ENCODE measurements at regions not wholly inside any gene's neighbourhood (a gene's known extent, or its start where the extent isn't known, plus 50 kb on each side); places are given as distances from the start of the nearest gene placed in this dataset.

DNA sequence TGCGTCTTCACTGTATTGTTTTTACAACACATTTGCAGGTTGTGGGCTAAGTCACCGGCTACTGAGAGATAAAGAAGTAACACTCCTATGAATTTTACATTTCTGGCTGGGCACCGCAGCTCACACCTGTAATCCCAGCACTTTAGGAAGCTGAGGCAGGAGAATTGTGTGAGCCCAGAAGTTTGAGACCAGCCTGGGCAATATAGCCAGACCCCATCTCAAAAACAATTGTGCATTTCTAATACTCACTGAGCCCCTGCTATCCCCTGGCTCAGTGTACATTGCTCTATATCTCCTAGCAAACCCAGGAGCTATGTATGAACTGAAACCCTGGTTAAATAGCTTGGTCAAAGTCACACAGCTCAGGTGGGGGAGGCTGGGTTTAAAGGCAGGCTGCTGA, 108.7 kb downstream of the ZNF281 start:
- Histone ChIP-seq H3K36me3 (ENCODE audit: control insufficient read depth in 1 of 2, insufficient read depth in 2 of 2, low read depth in 1 of 2, low read length in 2 of 2) (no peaks in the 10 kb centered on the region), H2BK12ac (ENCODE audit: low read length in 2 of 2) (no peak overlapping the region), H2BK5ac (ENCODE audit: low read depth, low read length, poor library complexity, severe bottlenecking) (no peak overlapping the region), H3K14ac (ENCODE audit: low read length in 2 of 2) (no peak overlapping the region), H4K8ac (ENCODE audit: low read length) (peak overlapping the region; percentile 71), H3K4me2 (ENCODE audit: low read length, poor library complexity, severe bottlenecking) (no peak overlapping the region), H3K27ac (ENCODE audit: low read length, poor library complexity, severe bottlenecking) (no peak overlapping the region), H2BK15ac (ENCODE audit: low read depth, poor library complexity, severe bottlenecking) (peak overlapping the region; percentile 97), H3K79me1 (replicated peaks; ENCODE audit: low read length, poor library complexity, severe bottlenecking) (no peaks in the 10 kb centered on the region), H4K91ac (ENCODE audit: low read length) (no peak overlapping the region), H2AK5ac (ENCODE audit: low read length, severe bottlenecking) (no peak overlapping the region), H3K9ac (ENCODE audit: low read length) (peak overlapping the region; percentile 89), H2BK120ac (ENCODE audit: low read depth, low read length) (no peak overlapping the region), H3K23ac (ENCODE audit: low read length in 2 of 2) (no peak overlapping the region), H3K4ac (ENCODE audit: low read depth in 1 of 2, low read length in 2 of 2) (no peak overlapping the region), H3K27me3 (ENCODE audit: control insufficient read depth in 1 of 2, insufficient read depth in 1 of 2, low read length in 2 of 2) (no peaks in the 10 kb centered on the region), H3K9me3 (ENCODE audit: control insufficient read depth, low read length) (no peaks in the 10 kb centered on the region), H2AFZ (ENCODE audit: low read depth, low read length) (no peak overlapping the region), H3K18ac (ENCODE audit: low read depth in 1 of 2, low read length in 2 of 2) (no peak overlapping the region), H3K4me1 (ENCODE audit: control insufficient read depth, insufficient read depth, low read depth, low read length) (peaks cover 2% of the 10 kb centered on the region), H3K4me3 (ENCODE audit: insufficient read depth in 1 of 2, low read depth in 1 of 2, low read length in 2 of 2) (no peak overlapping the region)
- 100% methylated on average over 3 of the region's 3 CpGs for WGBS
- DNase-seq: no peak

DNA sequence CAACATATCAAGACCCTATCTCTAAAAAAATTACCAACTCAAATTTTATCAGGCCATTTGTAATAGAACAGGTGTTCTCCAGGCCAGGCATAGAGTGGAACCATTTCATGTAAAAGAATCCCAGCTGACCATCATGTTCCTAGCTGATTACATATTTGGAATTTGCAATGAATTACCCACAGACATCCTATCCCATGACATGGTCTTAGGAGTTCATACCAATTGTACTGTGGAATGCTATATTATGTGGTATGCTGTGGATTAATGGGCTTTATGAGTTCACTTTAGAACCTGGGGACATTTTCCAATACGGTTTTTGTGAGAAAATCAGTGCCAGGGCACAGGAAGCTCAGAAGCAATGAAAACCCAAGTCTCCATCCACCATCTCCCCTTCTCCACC, 110.3 kb downstream of the ZNF281 start:
- H4K91ac ChIP-seq (ENCODE audit: low read length): no peak overlapping the region
- H3K9ac ChIP-seq (ENCODE audit: low read length): no peak overlapping the region
- no peaks in the 10 kb centered on the region for H3K9me3 ChIP-seq (ENCODE audit: control insufficient read depth, low read length)
- H2BK12ac ChIP-seq (ENCODE audit: low read length in 2 of 2): no peak overlapping the region
- 100% methylated on average over 1 of the region's 1 CpG for WGBS
- no peak overlapping the region for H4K8ac ChIP-seq (ENCODE audit: low read length)
- no peaks in the 10 kb centered on the region for H3K36me3 ChIP-seq (ENCODE audit: control insufficient read depth in 1 of 2, insufficient read depth in 2 of 2, low read depth in 1 of 2, low read length in 2 of 2)
- H3K14ac ChIP-seq (ENCODE audit: low read length in 2 of 2): no peak overlapping the region
- peaks cover 2% of the 10 kb centered on the region for H3K4me1 ChIP-seq (ENCODE audit: control insufficient read depth, insufficient read depth, low read depth, low read length)
- H3K79me1 ChIP-seq (replicated peaks; ENCODE audit: low read length, poor library complexity, severe bottlenecking): no peaks in the 10 kb centered on the region
- no peak for DNase-seq
- no peak overlapping the region for H3K23ac ChIP-seq (ENCODE audit: low read length in 2 of 2)
- H3K4me3 ChIP-seq (ENCODE audit: insufficient read depth in 1 of 2, low read depth in 1 of 2, low read length in 2 of 2): no peak overlapping the region
- H2AFZ ChIP-seq (ENCODE audit: low read depth, low read length): no peak overlapping the region
- no peak overlapping the region for H3K18ac ChIP-seq (ENCODE audit: low read depth in 1 of 2, low read length in 2 of 2)
- no peak overlapping the region for H2BK15ac ChIP-seq (ENCODE audit: low read depth, poor library complexity, severe bottlenecking)
- no peak overlapping the region for H2BK5ac ChIP-seq (ENCODE audit: low read depth, low read length, poor library complexity, severe bottlenecking)
- no peak overlapping the region for H2BK120ac ChIP-seq (ENCODE audit: low read depth, low read length)
- no peak overlapping the region for H2AK5ac ChIP-seq (ENCODE audit: low read length, severe bottlenecking)
- no peak overlapping the region for H3K4me2 ChIP-seq (ENCODE audit: low read length, poor library complexity, severe bottlenecking)
- no peaks in the 10 kb centered on the region for H3K27me3 ChIP-seq (ENCODE audit: control insufficient read depth in 1 of 2, insufficient read depth in 1 of 2, low read length in 2 of 2)
- H3K4ac ChIP-seq (ENCODE audit: low read depth in 1 of 2, low read length in 2 of 2): no peak overlapping the region
- no peak overlapping the region for H3K27ac ChIP-seq (ENCODE audit: low read length, poor library complexity, severe bottlenecking)

DNA sequence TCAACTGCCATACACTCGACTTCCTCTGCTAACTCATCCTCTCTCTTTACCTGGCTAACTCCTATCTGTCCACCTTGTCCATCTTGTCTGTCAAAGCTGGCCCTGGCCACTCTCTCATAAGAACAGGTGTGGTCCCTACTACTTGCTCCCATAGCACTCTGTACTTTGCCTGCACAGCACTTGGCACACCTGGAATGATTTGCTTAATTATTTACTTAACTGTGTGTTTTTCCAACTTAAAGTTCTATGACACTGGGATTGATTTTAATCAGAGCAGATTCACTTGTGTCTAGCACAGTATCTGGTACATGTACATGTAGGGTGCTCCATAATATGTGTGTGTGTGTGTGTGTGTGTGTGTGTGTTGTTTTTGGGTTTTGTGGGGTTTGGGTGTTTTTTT, 111.6 kb downstream of the ZNF281 start:
- H4K91ac ChIP-seq (ENCODE audit: low read length): no peak overlapping the region
- 50% methylated on average over 1 of the region's 1 CpG for WGBS
- H2BK5ac ChIP-seq (ENCODE audit: low read depth, low read length, poor library complexity, severe bottlenecking): no peak overlapping the region
- no peak overlapping the region for H3K23ac ChIP-seq (ENCODE audit: low read length in 2 of 2)
- no peak overlapping the region for H3K4me3 ChIP-seq (ENCODE audit: insufficient read depth in 1 of 2, low read depth in 1 of 2, low read length in 2 of 2)
- no peaks in the 10 kb centered on the region for H3K27me3 ChIP-seq (ENCODE audit: control insufficient read depth in 1 of 2, insufficient read depth in 1 of 2, low read length in 2 of 2)
- no peak for DNase-seq
- no peak overlapping the region for H3K4ac ChIP-seq (ENCODE audit: low read depth in 1 of 2, low read length in 2 of 2)
- H3K4me2 ChIP-seq (ENCODE audit: low read length, poor library complexity, severe bottlenecking): no peak overlapping the region
- no peak overlapping the region for H2AK5ac ChIP-seq (ENCODE audit: low read length, severe bottlenecking)
- H3K36me3 ChIP-seq (ENCODE audit: control insufficient read depth in 1 of 2, insufficient read depth in 2 of 2, low read depth in 1 of 2, low read length in 2 of 2): no peaks in the 10 kb centered on the region
- no peaks in the 10 kb centered on the region for H3K79me1 ChIP-seq (replicated peaks; ENCODE audit: low read length, poor library complexity, severe bottlenecking)
- peaks cover 2% of the 10 kb centered on the region for H3K4me1 ChIP-seq (ENCODE audit: control insufficient read depth, insufficient read depth, low read depth, low read length)
- H2BK12ac ChIP-seq (ENCODE audit: low read length in 2 of 2): no peak overlapping the region
- no peak overlapping the region for H3K9ac ChIP-seq (ENCODE audit: low read length)
- no peak overlapping the region for H2BK15ac ChIP-seq (ENCODE audit: low read depth, poor library complexity, severe bottlenecking)
- no peak overlapping the region for H3K18ac ChIP-seq (ENCODE audit: low read depth in 1 of 2, low read length in 2 of 2)
- H3K9me3 ChIP-seq (ENCODE audit: control insufficient read depth, low read length): no peaks in the 10 kb centered on the region
- H4K8ac ChIP-seq (ENCODE audit: low read length): no peak overlapping the region
- no peak overlapping the region for H2AFZ ChIP-seq (ENCODE audit: low read depth, low read length)
- no peak overlapping the region for H2BK120ac ChIP-seq (ENCODE audit: low read depth, low read length)
- H3K14ac ChIP-seq (ENCODE audit: low read length in 2 of 2): no peak overlapping the region
- H3K27ac ChIP-seq (ENCODE audit: low read length, poor library complexity, severe bottlenecking): no peak overlapping the region

DNA sequence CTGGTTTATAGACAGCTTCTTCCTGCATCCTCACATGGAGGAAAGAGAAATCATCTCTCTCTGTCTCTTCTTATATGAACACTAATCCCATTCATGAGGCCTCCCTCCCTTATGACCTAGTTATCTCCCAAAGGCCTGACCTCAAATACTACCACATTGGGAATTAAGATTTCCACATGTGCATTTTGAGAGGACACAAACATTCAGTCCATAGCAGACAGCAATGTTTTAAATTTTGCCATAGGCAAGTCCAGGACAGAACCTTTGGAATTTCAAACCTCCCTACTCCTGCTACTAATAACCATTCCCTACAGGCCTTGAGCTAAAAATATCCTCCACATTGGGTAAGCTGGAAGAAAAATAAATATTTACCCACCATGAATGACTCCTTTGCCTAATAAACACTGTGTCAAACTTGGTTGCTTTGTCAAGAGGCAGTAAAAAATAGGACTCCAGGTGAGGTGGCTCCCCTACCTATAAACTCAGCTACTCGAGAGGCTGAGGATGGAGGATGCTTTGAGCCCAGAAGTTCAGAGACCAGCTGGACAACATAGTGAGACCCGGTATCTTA, 113.7 kb downstream of the ZNF281 start:
- H2AK5ac ChIP-seq (ENCODE audit: low read length, severe bottlenecking): no peak overlapping the region
- H4K8ac ChIP-seq (ENCODE audit: low read length): no peak overlapping the region
- peak; percentile 33 for DNase-seq
- H2AFZ ChIP-seq (ENCODE audit: low read depth, low read length): no peak overlapping the region
- H4K91ac ChIP-seq (ENCODE audit: low read length): no peak overlapping the region
- H2BK120ac ChIP-seq (ENCODE audit: low read depth, low read length): no peak overlapping the region
- no peak overlapping the region for H3K4me3 ChIP-seq (ENCODE audit: insufficient read depth in 1 of 2, low read depth in 1 of 2, low read length in 2 of 2)
- no peak overlapping the region for H2BK12ac ChIP-seq (ENCODE audit: low read length in 2 of 2)
- H3K4ac ChIP-seq (ENCODE audit: low read depth in 1 of 2, low read length in 2 of 2): no peak overlapping the region
- H2BK15ac ChIP-seq (ENCODE audit: low read depth, poor library complexity, severe bottlenecking): no peak overlapping the region
- H3K4me1 ChIP-seq (ENCODE audit: control insufficient read depth, insufficient read depth, low read depth, low read length): no peaks in the 10 kb centered on the region
- H3K4me2 ChIP-seq (ENCODE audit: low read length, poor library complexity, severe bottlenecking): no peak overlapping the region
- no peak overlapping the region for H2BK5ac ChIP-seq (ENCODE audit: low read depth, low read length, poor library complexity, severe bottlenecking)
- WGBS: 100% methylated on average over 1 of the region's 2 CpGs
- no peak overlapping the region for H3K9ac ChIP-seq (ENCODE audit: low read length)
- no peak overlapping the region for H3K14ac ChIP-seq (ENCODE audit: low read length in 2 of 2)
- no peaks in the 10 kb centered on the region for H3K27me3 ChIP-seq (ENCODE audit: control insufficient read depth in 1 of 2, insufficient read depth in 1 of 2, low read length in 2 of 2)
- H3K27ac ChIP-seq (ENCODE audit: low read length, poor library complexity, severe bottlenecking): no peak overlapping the region
- no peak overlapping the region for H3K18ac ChIP-seq (ENCODE audit: low read depth in 1 of 2, low read length in 2 of 2)
- H3K79me1 ChIP-seq (replicated peaks; ENCODE audit: low read length, poor library complexity, severe bottlenecking): no peaks in the 10 kb centered on the region
- no peak overlapping the region for H3K23ac ChIP-seq (ENCODE audit: low read length in 2 of 2)
- H3K9me3 ChIP-seq (ENCODE audit: control insufficient read depth, low read length): no peaks in the 10 kb centered on the region
- H3K36me3 ChIP-seq (ENCODE audit: control insufficient read depth in 1 of 2, insufficient read depth in 2 of 2, low read depth in 1 of 2, low read length in 2 of 2): no peaks in the 10 kb centered on the region

Data from mesenchymal stem cell (in vitro differentiated cells and primary cell).